ENCODE measurements at regions not wholly inside any gene's neighbourhood (a gene's known extent, or its start where the extent isn't known, plus 50 kb on each side); places are given as distances from the start of the nearest gene placed in this dataset.

GRCh38 chr2:183214680-183215079, 90.4 kb downstream of the NUP35 start:
- no peak for DNase-seq (ENCODE audit: low read depth)

GRCh38 chr2:183215917-183216316, 91.7 kb downstream of the NUP35 start:
- no peak for DNase-seq (ENCODE audit: low read depth)

GRCh38 chr2:183219888-183220287, 95.6 kb downstream of the NUP35 start:
- DNase-seq (ENCODE audit: low read depth) = no peak

- DNase-seq (ENCODE audit: low read depth) = no peak
Measured at GRCh38 chr2:183222751-183223150, 98.5 kb downstream of the NUP35 start.

GRCh38 chr2:183224948-183225347, 100.7 kb downstream of the NUP35 start:
- DNase-seq (ENCODE audit: low read depth) = peak; percentile 61

GRCh38 chr2:183227176-183227575, 102.9 kb downstream of the NUP35 start:
- no peak for DNase-seq (ENCODE audit: low read depth)

GRCh38 chr2:183229386-183229785, 105.1 kb downstream of the NUP35 start:
- no peak for DNase-seq (ENCODE audit: low read depth)

GRCh38 chr2:183232161-183232865, 108.1 kb downstream of the NUP35 start:
- no peak for DNase-seq (ENCODE audit: low read depth)

GRCh38 chr2:183242937-183243336, 118.7 kb downstream of the NUP35 start:
- DNase-seq (ENCODE audit: low read depth) = no peak

- no peak for DNase-seq (ENCODE audit: low read depth)
Measured at GRCh38 chr2:183243758-183244157, 119.5 kb downstream of the NUP35 start.

- no peak for DNase-seq (ENCODE audit: low read depth)
Measured at GRCh38 chr2:183244300-183244844, 120.1 kb downstream of the NUP35 start.

GRCh38 chr2:183248866-183249567, 124.8 kb downstream of the NUP35 start:
- DNase-seq (ENCODE audit: low read depth) = no peak

GRCh38 chr2:183250061-183250460, 125.8 kb downstream of the NUP35 start:
- DNase-seq (ENCODE audit: low read depth) = no peak

- DNase-seq (ENCODE audit: low read depth) = no peak
Measured at GRCh38 chr2:183250472-183250871, 126.2 kb downstream of the NUP35 start.

GRCh38 chr2:183253441-183254130, 129.3 kb downstream of the NUP35 start:
- no peak for DNase-seq (ENCODE audit: low read depth)

GRCh38 chr2:183255411-183255810, 131.2 kb downstream of the NUP35 start:
- DNase-seq (ENCODE audit: low read depth) = no peak

- DNase-seq (ENCODE audit: low read depth) = no peak
Measured at GRCh38 chr2:183259921-183260320, 135.7 kb downstream of the NUP35 start.

GRCh38 chr2:183260527-183260926, 136.3 kb downstream of the NUP35 start:
- DNase-seq (ENCODE audit: low read depth) = no peak

GRCh38 chr2:183264890-183265535, 140.8 kb downstream of the NUP35 start:
- no peak for DNase-seq (ENCODE audit: low read depth)

GRCh38 chr2:183267148-183267827, 143.0 kb downstream of the NUP35 start:
- DNase-seq (ENCODE audit: low read depth) = no peak

- no peak for DNase-seq (ENCODE audit: low read depth)
Measured at GRCh38 chr2:183269956-183270355, 145.7 kb downstream of the NUP35 start.

- no peak for DNase-seq (ENCODE audit: low read depth)
Measured at GRCh38 chr2:183283209-183283608, 159.0 kb downstream of the NUP35 start.

Measured in stromal cell of bone marrow (primary cell).